Glomerular endothelial cell (primary cell): ENCODE measurements at regions not wholly inside any gene's neighbourhood (a gene's known extent, or its start where the extent isn't known, plus 50 kb on each side); places are given as distances from the start of the nearest gene placed in this dataset.

ENCODE experiments used
- DNase-seq: peaks from one replicate; pipeline ENCODE4 v3.0.0-alpha.2; 2011; ENCODE audit warnings: low read depth, low spot score; ENCODE audit errors: extremely low read depth

DNA sequence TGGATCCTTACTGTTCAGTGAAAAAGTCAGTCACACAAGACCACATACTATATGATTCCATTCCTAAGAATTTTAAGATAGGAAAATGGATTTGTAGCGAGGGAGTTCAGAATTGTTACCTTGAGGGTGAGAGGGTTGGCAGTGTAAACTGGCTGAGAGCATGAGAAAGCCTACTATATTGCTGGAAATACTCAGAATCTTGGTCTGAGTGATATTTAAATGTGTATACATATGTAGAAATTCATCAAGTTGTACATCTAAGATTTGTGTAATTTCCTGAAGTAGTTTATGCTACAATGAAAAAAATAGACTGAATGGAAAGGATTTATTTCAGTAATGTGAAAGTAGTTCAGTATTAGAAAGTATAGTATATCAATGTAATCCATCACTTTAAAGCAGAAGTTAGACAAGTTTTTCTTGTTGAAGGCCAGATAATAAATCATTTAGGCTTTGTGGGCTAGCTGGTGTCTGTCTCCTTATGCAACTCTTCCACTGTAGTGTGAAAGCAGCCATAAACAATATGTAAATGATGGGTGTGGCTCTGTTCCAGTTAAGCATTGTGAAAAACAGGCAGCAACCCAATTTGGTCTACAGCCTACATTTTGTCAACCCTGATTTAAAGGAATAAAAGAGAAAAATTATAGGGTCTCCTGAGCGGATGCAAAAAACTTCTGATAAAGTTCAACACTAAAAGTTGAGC, 127.2 kb upstream of the THY1 start:
- no peak for DNase-seq

GRCh38 chr11:119547511-119547910, 124.5 kb upstream of the THY1 start:
- no peak for DNase-seq

- DNase-seq: no peak
Observed at GRCh38 chr11:119545978-119546915, 123.3 kb upstream of the THY1 start.

GRCh38 chr11:119540370-119541125, 117.6 kb upstream of the THY1 start:
- DNase-seq: no peak

DNA sequence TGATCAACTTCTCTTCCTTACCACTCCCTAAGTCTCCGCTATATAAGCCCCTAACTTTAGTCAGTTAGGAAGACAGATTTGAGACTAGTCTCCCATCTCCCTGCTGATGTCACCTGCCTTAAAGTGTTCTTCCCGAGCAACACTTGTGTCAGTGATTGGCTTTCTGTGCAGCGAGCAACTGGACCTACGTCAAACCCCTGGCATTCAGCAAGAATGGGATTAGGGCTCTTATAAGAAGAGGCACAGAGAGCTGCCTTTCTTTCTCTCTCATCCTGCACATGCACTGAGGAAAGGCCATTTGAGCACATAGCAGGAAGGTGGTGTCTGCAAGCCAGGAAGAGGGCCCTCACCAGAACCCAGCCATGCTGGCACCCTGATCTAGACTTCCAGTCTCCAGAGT, 116.6 kb upstream of the THY1 start:
- DNase-seq: no peak

DNA sequence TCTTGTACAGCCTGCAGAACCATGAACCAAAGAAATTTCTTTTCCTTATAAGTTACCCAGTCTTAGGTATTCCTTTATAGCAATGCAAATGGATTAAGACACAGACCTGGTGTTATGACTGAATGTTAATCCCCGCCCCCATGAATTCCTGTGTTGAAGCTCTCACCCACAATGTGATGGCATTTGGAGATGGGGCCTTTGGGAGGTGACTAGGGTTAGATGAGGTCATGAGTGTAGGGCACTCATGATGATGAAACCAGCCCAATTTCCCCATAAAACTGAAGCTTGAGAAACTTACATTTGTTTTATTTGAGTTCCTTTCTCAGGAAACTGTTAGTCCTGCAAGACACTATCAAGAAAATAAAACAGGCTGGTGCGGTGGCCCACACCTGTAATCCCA, 115.8 kb upstream of the THY1 start:
- DNase-seq: no peak

GRCh38 chr11:119537306-119538253, 114.6 kb upstream of the THY1 start:
- no peak for DNase-seq

GRCh38 chr11:119536801-119537200, 113.8 kb upstream of the THY1 start:
- DNase-seq: no peak

GRCh38 chr11:119533921-119534736, 111.2 kb upstream of the THY1 start:
- DNase-seq: peak; percentile 12

GRCh38 chr11:119533462-119533861, 110.5 kb upstream of the THY1 start:
- DNase-seq: no peak

DNA sequence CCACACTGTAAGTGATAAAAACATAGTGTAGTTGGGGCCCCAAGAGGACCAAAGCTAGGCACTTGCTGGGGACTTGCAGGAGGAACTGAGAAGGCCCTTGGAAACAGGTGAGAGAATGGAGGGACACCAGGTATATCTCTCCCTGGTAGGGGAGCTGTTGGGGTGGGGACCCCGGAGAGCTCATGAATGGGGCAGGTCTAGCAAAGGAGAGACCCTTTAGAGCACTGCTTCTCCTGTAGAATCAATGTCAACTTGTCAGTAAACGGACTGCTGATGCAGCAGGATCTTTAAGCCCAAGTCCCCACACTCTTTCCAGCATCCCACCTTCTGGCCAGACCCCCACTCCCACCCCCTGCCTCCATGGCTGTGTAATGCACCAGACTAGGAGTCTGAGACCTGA, 109.6 kb upstream of the THY1 start:
- no peak for DNase-seq

DNA sequence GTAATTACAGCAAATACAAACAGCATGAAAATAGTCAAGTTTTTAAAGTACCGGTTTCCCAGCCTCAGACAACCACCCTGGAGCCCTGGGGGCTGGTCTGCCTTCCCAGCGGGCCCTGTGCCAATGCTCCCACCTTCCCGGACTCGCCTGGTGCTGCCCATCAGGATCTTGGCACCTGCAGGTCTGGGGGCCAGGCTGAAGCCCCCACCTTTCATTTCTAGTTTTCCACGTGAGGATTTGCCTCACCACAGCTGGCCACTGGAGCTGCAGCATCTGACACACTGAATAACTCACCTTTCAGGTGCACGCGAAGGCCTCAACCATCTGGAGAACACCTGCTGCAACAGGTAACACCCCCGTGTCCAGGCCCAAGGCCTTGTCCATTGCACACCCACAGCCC, 108.7 kb upstream of the THY1 start:
- no peak for DNase-seq

- DNase-seq: no peak
Observed at GRCh38 chr11:119531056-119531455, 108.1 kb upstream of the THY1 start.

DNA sequence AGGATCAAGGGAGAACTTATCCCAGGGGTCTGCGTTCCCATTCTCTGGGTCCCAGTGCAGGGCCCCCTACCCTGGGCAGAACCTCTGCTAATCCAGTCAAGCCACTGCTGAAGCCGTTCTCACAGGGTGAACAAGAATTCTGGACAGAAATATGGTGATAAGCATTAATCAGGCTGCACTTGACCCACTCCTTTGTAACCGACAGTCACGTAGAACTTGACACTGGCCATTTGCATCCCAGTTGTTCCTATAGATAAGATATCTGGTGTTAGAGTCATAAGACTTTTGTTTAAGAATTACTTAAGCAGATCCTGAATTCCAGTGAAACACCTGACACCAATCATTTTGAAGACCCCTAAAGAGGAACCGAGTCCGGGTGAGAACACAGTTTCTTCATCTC, 107.5 kb upstream of the THY1 start:
- DNase-seq: no peak

GRCh38 chr11:119529936-119530335, 107.0 kb upstream of the THY1 start:
- DNase-seq: no peak

- DNase-seq: no peak
Observed at GRCh38 chr11:119529063-119529845, 106.3 kb upstream of the THY1 start.

DNA sequence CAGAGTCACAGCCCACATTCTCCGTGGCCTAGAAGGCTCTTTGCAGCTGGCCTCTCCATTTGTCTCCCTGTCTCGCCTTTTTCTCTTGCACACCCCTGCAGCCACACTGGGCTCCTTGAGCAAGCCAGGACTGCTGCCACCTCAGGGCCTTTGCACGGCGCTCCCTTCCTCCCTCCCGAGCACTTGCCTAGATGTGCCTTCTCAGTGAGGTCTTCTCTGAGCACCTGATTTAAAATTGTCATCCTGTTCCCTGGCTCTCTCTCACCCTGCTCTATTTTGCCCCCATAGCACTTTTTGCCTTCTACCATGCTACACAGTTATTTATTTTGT, 102.9 kb upstream of the THY1 start:
- DNase-seq: no peak

GRCh38 chr11:119525180-119525866, 102.4 kb upstream of the THY1 start:
- DNase-seq: no peak
